ENCODE measurements at regions not wholly inside any gene's neighbourhood (a gene's known extent, or its start where the extent isn't known, plus 50 kb on each side); places are given as distances from the start of the nearest gene placed in this dataset.

DNA sequence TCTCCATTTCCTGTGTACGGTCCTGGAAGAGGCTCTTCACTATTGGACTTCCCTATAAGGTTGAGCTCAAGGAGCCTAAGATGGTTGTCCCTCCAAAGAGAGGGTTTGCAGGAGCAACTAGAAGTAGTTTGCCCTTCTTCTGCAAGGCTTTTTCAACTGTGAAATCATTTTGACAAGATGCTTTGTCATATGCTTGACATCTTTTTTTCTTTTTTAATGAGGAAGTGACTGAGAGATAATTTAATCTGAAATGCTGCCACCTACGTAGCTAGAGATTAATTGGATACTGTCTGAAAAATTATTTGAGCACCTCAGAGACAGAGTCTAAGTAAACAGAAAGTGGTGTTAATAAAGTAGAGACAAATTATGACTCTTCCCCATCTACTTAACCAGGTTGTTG is 97.0 kb downstream of the CHRM3 start:
- H3K79me2 ChIP-seq (ENCODE audit: low read length): no peaks in the 10 kb centered on the region
- H4K20me1 ChIP-seq (ENCODE audit: insufficient read depth, low read length): no peaks in the 10 kb centered on the region
- peaks cover 11% of the 10 kb centered on the region; the same call in 1 of the 2 replicates for H3K9me3 ChIP-seq (ENCODE audit: insufficient read depth, low read length)
- H3K36me3 ChIP-seq (replicated peaks; ENCODE audit: low read depth, low read length): no peaks in the 10 kb centered on the region
- H3K4me3 ChIP-seq (ENCODE audit: low read length): no peak overlapping the region
- H3K4me2 ChIP-seq (ENCODE audit: low read length): no peak overlapping the region
- H3K4me1 ChIP-seq (ENCODE audit: low read length): no peaks in the 10 kb centered on the region
- no peak overlapping the region for H2AFZ ChIP-seq (ENCODE audit: low read depth, low read length)
- no peak overlapping the region for H3K9ac ChIP-seq (ENCODE audit: low read length)
- H3K27me3 ChIP-seq (ENCODE audit: low read depth, low read length): no peaks in the 10 kb centered on the region
- no peak overlapping the region for H3K27ac ChIP-seq (ENCODE audit: low read length)
- TF ChIP-seq EZH2phosphoT487 (IDR thresholded peaks at IDR 0.05; ENCODE audit: low read depth) (no peak), CTCF (IDR thresholded peaks at IDR 0.05; ENCODE audit: low read depth, low read length) (no peak)

DNA sequence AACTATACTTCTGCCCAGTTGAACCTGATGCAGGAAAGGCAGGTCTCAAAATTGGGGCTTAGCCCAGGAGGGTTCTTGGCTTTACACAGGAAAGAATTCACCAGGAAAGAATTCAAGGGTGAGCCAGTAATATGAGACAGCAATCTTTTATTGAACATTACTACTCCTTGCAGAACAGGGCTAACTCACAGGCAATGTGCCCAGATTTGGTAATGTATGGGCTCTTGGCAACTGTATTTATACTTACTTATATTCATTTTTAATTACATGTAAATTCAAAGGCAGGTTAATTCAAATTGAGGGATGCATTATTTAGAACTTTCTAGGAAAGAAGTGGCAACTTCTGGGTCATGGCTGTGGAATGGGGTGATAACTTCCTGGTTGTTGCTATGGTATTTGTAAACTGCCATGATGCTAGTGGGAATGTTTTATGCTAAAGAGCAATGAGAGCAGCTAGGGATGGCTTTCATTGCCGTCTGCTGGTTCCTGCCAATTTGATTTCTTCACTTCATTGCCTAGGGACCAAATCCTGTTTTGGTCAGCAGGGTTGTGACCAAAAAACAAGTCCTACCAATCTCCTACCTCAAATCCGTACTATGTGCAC is 107.5 kb downstream of the CHRM3 start:
- no peaks in the 10 kb centered on the region for H3K27me3 ChIP-seq (ENCODE audit: low read depth, low read length)
- no peaks in the 10 kb centered on the region for H3K4me1 ChIP-seq (ENCODE audit: low read length)
- H3K79me2 ChIP-seq (ENCODE audit: low read length): no peaks in the 10 kb centered on the region
- H3K4me3 ChIP-seq (ENCODE audit: low read length): no peak overlapping the region
- no peaks in the 10 kb centered on the region for H4K20me1 ChIP-seq (ENCODE audit: insufficient read depth, low read length)
- H3K27ac ChIP-seq (ENCODE audit: low read length): no peak overlapping the region
- H2AFZ ChIP-seq (ENCODE audit: low read depth, low read length): no peak overlapping the region
- H3K4me2 ChIP-seq (ENCODE audit: low read length): no peak overlapping the region
- H3K36me3 ChIP-seq (replicated peaks; ENCODE audit: low read depth, low read length): no peaks in the 10 kb centered on the region
- no peak overlapping the region for H3K9ac ChIP-seq (ENCODE audit: low read length)
- no peaks in the 10 kb centered on the region for H3K9me3 ChIP-seq (ENCODE audit: insufficient read depth, low read length)
- TF ChIP-seq EZH2phosphoT487 (IDR thresholded peaks at IDR 0.05; ENCODE audit: low read depth) (no peak), CTCF (IDR thresholded peaks at IDR 0.05; ENCODE audit: low read depth, low read length) (no peak)

GRCh38 chr1:239505094-239505493 is 118.7 kb downstream of the CHRM3 start:
- Histone ChIP-seq H3K9ac (ENCODE audit: low read length) (no peak overlapping the region), H3K4me1 (ENCODE audit: low read length) (no peaks in the 10 kb centered on the region), H3K4me2 (ENCODE audit: low read length) (no peak overlapping the region), H3K4me3 (ENCODE audit: low read length) (no peak overlapping the region), H4K20me1 (ENCODE audit: insufficient read depth, low read length) (no peaks in the 10 kb centered on the region), H3K9me3 (ENCODE audit: insufficient read depth, low read length) (no peaks in the 10 kb centered on the region), H3K27me3 (ENCODE audit: low read depth, low read length) (no peaks in the 10 kb centered on the region), H2AFZ (ENCODE audit: low read depth, low read length) (no peak overlapping the region), H3K27ac (ENCODE audit: low read length) (no peak overlapping the region), H3K36me3 (replicated peaks; ENCODE audit: low read depth, low read length) (no peaks in the 10 kb centered on the region), H3K79me2 (ENCODE audit: low read length) (no peaks in the 10 kb centered on the region)
- TF ChIP-seq EZH2phosphoT487 (IDR thresholded peaks at IDR 0.05; ENCODE audit: low read depth) (no peak), CTCF (IDR thresholded peaks at IDR 0.05; ENCODE audit: low read depth, low read length) (no peak)

DNA sequence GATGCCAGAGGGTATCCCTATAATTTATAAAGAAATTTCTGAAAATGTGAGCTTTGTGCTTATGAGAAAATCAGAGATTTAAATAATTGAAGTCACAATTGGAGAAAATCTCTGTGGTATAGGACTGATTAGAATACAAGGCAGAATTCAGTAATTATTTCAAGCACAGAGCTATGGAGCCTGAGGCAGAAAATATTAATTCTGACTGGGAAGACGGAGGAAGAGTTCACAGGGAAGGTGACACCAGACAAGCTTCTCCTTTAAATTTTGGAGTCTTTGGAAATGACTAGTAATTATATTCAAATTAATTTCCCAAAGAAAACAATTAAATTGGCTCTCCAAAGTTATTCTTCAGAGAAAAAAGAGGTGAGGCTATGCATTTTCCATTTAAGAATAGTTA is 121.5 kb downstream of the CHRM3 start:
- Histone ChIP-seq H3K9ac (ENCODE audit: low read length) (no peak overlapping the region), H4K20me1 (ENCODE audit: insufficient read depth, low read length) (no peaks in the 10 kb centered on the region), H3K4me3 (ENCODE audit: low read length) (no peak overlapping the region), H2AFZ (ENCODE audit: low read depth, low read length) (no peak overlapping the region), H3K4me2 (ENCODE audit: low read length) (no peak overlapping the region), H3K27me3 (ENCODE audit: low read depth, low read length) (no peaks in the 10 kb centered on the region), H3K36me3 (replicated peaks; ENCODE audit: low read depth, low read length) (no peaks in the 10 kb centered on the region), H3K79me2 (ENCODE audit: low read length) (no peaks in the 10 kb centered on the region), H3K27ac (ENCODE audit: low read length) (no peak overlapping the region), H3K9me3 (ENCODE audit: insufficient read depth, low read length) (no peaks in the 10 kb centered on the region), H3K4me1 (ENCODE audit: low read length) (no peaks in the 10 kb centered on the region)
- TF ChIP-seq CTCF (IDR thresholded peaks at IDR 0.05; ENCODE audit: low read depth, low read length) (no peak), EZH2phosphoT487 (IDR thresholded peaks at IDR 0.05; ENCODE audit: low read depth) (no peak)
